NCI-H2029 (cell line): ENCODE measurements at regions not wholly inside any gene's neighbourhood (a gene's known extent, or its start where the extent isn't known, plus 50 kb on each side); places are given as distances from the start of the nearest gene placed in this dataset.
"Not testable (repeated sequence)": the region's sequence is repeated elsewhere in the genome, so short reads cannot be mapped to it uniquely, and the experiment has no call there.

Experiments used
- DNase-seq: peaks from one replicate; lab custom pipeline; 2025; lab: John Stamatoyannopoulos, UW

- no peak for DNase-seq
Observed at GRCh38 chr14:87815121-87815520, 177.9 kb downstream of the GALC start.

DNA sequence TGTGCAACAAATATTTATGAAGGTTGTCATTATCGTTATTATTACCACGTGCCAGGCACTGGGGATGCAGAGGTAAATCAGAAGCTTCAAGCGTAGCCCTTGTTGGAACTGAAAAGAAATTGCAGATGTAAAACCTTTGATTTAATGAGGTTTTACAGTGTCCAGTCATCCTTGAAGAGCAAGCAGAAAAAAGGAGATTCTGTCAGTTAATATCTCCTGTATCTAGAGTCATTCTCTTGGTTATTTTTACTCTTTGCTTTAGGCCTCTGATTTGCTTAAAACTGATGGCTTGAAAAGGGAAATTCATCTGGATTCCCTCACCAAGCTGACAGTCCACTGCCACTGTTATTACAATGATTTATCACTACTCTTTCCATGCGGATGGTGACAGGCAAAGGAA lies 179.3 kb downstream of the GALC start:
- DNase-seq = no peak

DNA sequence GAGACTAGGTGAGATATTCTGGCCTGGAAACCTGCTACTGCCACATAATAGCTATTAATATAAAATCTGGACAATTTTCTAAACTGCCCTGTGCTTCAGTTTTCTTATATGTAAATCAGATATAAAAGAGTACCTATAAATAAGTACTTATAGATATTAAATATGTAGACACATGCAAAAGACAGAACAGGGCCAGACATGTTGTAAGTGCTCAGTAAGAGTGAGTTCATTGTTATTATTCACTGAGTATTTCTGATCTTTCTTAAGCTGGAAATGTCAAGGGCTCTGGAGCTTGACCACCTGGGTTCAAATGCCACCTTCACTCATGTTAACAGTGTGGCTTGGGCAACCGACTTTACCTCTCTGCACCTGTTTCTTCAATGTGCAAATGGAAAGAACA lies 179.8 kb downstream of the GALC start:
- DNase-seq = no peak

DNA sequence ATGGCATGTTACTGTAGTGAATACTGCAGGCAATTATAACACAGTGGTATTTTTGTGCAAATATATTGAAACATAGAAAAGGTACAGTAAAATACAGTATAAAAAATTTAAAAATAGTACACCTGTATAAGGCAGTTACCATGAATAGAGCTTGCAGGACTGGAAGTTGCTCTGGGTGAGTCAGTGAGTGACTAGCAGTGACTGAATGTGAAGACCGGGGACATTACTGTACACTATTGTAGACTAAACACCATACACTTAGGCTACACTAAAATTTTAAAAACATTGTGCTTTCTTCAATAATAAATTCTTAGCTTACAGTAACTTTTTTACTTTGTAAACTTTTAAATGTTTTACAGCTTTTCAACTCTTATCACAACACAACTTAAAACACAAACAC lies 181.7 kb downstream of the GALC start:
- no peak for DNase-seq

- DNase-seq = no peak
Observed at GRCh38 chr14:87810711-87811110, 182.3 kb downstream of the GALC start.

GRCh38 chr14:87809261-87809660 lies 183.7 kb downstream of the GALC start:
- DNase-seq = no peak

DNA sequence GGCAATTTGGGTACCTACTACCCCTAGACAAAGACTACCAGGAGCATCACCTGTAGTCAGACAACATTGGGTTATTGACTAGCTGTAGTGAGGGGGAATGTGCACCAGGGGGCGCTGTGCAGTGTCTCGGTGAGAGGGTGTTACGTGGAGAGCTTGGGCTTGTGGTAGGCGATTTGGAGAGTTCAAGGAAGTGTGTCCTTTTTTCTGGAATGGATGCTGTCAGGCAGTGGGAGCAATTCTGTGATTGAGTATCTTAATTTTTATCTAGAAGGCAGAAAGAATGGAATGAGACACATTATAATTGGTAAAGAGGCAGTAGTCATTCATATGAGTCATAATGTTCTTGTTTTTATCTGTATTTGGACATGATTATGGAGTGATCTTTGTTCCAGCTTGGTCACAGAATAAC lies 187.7 kb downstream of the GALC start:
- no peak for DNase-seq

DNA sequence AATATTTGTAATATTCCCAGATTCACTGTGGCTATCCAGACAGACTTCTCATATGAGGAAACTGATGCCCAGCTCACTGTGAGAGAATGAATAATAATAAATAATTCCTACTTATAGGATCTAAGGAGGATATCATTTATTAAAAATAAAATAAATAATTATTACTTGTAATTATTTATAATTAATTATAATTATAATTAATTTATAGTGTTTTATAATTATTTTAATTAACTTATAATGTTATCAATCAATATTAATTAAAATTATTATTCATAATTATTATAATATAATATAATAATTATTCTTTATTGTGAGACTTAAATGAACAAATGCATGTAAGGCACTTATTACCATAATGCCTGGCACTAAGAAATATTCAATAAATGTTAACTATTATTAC lies 192.8 kb downstream of the GALC start:
- DNase-seq = no peak

DNA sequence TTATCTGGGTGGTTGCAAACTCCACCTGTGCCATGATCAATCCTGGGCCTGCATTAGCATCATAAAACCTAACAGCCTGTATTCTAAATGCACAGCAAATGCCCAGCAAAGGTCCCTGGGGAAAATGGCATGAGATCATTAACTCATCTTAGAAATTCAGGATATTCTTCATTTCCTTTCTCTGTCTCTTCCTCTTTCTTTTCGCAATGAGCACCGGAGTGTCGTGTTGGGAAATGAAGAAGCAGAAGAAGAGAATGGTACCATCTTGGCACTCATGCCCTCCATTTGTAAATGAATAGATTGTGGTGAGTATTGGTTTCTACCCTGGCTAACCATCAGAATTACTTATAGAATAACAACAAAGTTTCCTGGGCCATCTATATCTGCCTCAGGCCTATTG lies 193.6 kb downstream of the GALC start:
- no peak for DNase-seq

GRCh38 chr14:87797001-87797400 lies 196.0 kb downstream of the GALC start:
- no peak for DNase-seq

- DNase-seq = no peak
Observed at GRCh38 chr14:87794561-87794960, 198.4 kb downstream of the GALC start.

DNA sequence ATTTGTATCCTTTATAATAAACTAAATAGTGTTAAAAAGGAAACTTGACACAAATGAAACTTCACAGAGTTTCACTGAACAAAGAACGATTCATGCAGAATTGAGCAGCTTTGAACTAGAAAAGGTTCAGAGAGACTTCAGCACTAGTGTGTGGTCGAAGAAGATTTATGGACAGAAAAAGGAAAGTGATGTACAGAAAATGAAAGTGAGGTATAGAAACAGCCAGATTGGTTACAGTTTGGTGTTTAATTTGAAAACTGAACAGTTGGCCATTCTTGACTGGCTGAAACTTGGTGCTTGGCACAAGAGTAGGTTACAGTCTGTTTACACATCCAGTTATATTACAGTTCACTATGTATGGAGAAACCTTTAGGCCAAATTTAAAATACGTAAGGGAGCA lies 207.1 kb downstream of the GALC start:
- DNase-seq = no peak

DNA sequence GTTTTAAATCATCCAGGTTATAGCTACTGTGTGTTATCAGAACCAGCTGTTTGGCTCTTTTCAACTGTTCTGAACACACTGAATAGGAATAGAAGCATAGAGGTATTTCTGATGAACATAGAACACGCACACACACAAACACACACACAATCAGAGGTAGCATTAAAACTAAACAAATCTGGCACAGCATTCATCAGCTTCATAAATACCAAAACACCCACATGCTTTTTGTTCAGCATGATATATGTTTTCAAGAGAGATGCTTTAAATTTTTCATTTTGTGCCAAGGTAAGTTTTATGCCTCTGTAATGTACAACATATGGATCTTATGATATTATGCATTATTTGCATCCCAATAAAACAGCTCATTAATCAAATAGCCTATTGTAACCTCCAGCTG lies 208.6 kb downstream of the GALC start:
- no peak for DNase-seq

DNA sequence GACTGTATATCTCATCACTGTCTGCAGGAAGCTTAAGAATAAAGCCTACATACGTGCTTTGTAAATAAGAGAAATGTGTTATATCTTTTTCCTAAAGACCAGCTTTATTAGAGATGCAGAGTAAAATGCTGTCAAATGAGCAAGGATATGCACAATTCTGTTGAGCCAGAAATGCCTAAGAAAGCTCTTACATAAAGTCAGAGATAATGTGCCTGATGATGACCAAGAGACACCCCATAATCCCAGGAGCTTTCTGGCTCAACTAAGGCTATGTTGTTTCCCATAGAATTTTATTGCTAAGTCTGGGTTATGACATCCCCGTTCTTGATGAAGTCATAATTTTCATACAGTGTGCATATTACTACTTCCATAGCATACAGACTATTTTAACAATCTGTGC lies 209.9 kb downstream of the GALC start:
- DNase-seq = no peak

DNA sequence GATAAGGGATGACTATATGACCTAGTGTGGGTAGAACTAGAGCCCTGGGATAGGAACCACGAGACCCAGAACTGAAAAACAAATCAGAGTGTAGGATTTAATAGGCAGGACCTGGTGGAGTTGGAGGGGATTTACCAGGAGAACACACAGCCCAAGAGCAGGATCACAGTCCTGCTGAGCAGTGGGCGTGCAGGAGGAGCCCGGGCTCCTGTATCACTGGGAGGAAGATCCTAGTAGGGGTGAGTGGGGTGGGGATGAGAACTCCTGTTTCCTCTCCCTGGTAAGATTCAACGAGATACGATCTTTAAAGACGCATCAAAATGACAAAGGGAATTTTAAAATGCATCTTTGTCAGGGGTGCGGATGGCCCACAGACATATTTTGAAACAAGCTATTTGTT lies 220.1 kb downstream of the GALC start:
- no peak for DNase-seq

DNA sequence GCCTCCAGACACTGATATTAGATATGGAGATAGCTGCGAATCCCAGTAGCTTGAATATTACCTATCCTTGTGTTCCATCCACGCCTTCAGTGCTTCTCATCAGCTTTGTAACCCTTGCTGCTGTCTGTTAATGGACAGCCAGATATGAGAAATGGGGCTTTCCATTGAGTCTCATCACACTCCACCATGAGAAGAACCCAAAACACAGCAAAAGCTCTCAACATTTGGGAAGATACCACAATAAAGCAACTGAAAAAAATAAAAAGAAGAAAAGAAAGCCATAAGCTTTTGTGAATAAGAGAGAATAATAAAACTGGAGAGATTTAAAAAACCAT lies 225.4 kb downstream of the GALC start:
- DNase-seq = no peak

- DNase-seq = no peak
Observed at GRCh38 chr14:87758876-87759275, 234.1 kb downstream of the GALC start.

DNA sequence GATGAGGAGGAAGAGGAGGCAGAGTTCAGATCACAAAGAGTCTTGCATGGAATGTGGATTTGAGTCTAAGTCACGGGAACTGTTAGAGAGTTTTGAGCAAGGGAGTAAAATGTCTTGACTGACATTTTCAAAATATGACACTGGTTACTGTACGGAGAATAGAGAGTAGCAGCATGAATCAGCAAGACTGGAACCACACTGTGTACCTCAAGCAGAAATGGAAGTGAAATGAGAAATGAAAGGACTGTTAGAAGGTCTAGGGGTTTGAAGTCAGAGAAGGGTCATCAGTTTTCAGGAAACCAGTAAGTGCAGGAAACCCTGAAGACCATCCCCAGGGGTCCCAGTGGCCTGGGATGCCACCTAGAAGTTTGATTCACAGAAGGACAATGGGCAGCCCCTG lies 236.3 kb downstream of the GALC start:
- DNase-seq = no peak

DNA sequence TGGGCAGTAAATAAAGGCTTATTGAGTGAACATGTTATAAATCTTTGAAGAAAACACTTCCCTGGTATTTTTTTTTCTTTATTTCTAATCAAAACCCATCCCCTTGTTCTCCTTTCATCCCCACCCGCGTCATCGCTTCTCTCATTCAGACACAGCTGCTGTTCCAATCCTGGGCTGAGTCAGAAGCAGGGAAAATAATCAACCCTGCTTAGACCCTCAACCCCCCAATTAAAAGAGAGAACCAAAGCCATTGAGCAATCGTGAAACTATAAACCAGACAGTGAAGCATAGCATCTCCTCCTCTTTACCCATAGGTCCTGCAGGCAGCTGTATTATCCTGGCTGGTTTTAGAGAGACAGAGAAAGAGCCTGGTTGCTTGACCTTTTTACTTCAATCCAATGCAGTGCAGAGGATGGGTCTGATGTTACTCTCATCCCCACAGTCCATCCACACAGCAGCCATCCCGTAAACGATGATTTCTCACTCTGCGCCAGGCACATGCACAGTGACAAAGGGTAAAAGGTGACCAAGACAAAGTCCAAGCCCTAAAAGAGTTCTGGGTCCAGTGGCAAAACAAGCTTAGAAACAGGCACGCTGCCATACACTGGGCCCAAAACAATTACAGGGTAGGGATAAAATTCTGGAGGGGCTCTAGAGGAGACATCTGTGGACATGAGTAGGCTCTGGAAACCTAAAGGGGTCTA lies 238.3 kb downstream of the GALC start:
- DNase-seq = no peak

DNA sequence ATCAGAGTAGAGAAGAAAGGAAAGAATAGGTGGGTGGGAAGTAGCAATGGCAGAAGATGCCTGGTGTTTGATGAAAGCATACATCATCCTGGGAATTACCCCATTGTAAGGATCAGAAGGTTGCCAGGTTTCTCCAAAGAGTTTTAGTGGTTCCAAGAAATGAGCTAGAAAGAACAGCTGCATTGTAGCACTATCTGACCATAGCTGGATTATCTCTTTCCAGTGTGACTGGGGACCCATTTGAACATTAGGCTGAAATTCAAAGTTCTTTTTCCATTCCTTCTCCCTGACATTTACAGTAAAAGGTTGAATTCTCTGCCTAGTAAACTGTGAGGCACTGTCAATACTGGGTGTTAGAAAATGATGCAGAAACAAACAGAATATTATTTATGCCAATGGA lies 244.4 kb downstream of the GALC start:
- DNase-seq = no peak

DNA sequence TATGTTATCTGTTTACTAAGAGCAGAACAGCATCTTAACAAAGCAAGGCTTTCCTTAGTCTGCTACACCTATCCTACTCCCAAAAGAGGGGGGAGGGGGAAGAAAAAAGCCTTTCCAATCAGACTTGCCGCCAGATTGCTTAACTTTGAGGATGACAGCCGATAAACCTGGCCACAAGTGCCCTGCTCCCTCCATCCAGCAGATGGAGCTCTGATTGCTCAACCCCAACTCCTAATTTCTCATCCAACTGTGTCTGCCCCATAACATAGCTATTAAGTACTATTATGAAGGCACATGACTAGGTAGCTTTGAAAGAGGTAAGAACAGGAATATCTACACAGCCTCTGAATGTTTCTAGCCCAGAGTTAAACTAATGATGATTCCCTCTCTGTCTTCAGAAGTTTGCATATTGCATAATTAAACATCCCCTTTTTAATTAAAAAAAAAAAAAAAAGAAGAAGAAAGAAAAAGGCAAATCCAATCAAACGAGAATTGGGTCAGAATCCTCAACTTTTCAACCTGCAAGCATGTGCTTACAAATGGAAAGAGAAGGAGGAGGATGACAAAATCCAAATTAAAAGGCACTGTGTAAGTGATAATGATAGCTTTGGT lies 247.4 kb downstream of the GALC start:
- DNase-seq = no peak

GRCh38 chr14:87734577-87735360 lies 258.2 kb downstream of the GALC start:
- DNase-seq = not testable (repeated sequence)

DNA sequence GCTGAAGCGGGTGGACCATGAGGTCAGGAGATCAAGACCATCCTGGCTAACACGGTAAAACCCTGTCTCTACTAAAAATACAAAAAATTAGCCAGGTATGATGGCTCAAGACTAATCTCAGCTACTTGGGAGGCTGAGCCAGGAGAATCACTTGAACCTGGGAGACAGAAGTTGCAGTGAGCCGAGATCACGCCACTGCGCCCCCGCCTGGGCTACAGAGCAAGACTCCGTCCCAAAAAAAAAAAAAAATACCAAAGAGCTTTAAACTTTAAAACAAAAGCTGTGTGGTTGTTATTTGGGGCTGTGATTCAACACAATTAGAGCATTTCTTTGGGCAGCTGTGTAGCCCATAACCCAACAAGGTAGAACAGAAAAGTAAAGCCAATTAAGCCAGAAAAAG lies 259.9 kb downstream of the GALC start:
- not testable (repeated sequence) for DNase-seq

- no peak for DNase-seq
Observed at GRCh38 chr14:87732562-87732961, 260.4 kb downstream of the GALC start.
